GF-D8 (cell line): ENCODE measurements at regions not wholly inside any gene's neighbourhood (a gene's known extent, or its start where the extent isn't known, plus 50 kb on each side); places are given as distances from the start of the nearest gene placed in this dataset.
"Not testable (repeated sequence)": the region's sequence is repeated elsewhere in the genome, so short reads cannot be mapped to it uniquely, and the experiment has no call there.

Source experiments
- DNase-seq: peaks from one replicate; lab custom pipeline; 2025; lab: John Stamatoyannopoulos, UW

DNA sequence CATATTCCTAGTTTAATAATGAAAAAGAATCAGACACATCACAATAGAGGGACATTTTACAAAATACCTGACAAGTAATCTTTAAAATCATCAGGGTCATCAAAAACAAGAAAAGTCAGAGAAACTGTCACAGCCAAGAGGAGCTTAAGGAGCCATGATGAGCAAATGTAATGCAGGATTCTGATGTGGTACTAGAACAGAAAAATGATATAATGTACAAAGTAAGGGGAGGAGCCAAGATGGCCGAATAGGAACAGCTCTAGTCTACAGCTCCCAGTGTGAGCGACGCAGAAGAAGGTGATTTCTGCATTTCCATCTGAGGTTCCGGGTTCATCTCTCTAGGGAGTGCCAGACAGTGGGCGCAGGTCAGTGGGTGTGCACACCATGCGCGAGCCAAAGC, 198.0 kb upstream of the FAT3 start:
- DNase-seq, result no peak

DNA sequence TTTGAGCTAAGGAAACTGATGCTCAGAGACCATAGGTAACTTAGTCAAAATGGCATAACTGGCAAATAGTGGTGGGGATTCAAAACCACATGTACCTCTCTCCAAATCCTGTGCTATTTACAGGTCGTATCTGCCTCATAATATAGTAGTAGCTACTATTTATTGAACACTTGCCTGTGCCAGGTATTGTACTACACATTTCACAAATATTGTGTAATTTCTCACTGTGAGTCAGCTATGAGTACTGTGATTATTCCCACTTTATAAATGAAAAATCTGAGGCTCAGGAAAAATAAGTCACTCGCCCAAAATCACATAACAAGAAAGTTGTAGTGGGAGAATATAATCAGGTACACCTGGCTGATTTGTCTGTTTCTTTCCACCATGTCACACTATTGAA, 199.8 kb upstream of the FAT3 start:
- no peak for DNase-seq

DNA sequence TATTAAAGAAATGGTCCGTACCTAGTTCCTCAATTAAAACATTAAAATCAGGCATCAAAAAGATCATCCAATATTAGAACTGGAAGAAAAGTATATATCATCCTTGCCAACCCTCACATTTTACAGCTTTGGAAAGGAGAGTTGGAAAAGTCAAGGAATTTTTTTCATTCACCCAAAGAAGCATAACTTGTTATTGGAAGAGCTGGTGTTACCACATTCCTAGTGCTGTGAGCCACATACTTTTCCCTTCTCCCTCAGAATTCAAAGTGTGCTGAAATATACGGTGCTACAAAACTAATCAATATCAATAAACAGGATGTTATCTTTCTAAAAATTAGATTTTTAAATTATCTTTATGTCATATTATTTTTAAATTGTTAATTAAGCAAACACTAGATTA, 202.1 kb upstream of the FAT3 start:
- no peak for DNase-seq

DNA sequence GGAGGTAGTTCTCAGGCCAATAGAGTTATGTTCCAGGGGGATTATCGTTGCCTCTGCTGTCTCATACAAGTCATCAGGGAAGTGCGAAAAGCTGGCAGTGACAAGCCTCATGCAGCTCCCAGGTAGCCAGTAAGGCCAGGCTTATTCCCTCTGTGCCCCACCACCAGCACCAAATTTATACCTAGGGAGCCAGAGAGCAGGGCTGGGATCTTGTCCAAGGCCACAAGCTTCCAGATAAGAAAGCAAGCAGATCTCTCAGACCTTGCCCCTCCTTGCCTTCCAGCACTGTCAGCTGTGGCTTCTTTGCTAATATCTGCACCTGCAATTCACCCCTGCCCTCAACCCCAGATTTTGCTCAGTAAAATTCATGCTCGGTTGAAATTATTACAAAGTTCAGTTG, 206.3 kb upstream of the FAT3 start:
- no peak for DNase-seq

DNA sequence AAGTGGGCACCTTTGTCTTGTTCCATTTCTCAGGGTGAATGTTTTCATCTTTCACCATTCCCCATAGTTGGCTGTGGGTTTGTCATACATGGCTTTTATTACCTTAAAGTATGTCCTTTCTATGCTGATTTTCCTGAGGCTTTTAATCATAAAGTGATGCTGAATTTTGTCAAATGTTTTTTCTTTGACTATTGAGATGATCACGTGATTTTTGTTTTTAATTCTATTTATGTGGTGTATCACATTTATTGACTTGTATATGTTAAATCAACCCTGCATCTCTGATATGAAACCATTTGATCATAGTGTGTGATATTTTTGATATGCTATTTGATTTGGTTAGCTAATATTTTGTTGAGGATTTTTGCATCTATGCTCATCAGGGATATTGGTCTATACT, 216.4 kb upstream of the FAT3 start:
- DNase-seq, result no peak

DNA sequence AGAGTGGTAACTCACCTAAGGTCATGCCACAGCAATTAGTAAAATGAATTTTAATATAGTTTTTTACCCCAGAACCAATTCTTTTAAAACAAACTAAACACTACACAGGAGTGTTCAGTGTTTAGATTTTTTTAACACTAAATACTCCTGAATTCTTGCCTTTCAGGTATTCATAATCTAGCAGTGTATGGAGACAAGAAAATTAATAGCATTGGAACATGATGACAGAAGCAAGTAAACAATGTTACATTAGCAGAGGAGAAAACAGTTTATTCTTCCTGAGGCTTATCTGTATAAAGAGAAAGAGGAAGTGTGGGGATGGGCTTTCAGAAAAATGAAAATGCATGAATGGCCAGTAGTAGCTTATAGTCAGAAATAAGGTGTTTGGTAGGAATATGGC, 222.1 kb upstream of the FAT3 start:
- no peak for DNase-seq

DNA sequence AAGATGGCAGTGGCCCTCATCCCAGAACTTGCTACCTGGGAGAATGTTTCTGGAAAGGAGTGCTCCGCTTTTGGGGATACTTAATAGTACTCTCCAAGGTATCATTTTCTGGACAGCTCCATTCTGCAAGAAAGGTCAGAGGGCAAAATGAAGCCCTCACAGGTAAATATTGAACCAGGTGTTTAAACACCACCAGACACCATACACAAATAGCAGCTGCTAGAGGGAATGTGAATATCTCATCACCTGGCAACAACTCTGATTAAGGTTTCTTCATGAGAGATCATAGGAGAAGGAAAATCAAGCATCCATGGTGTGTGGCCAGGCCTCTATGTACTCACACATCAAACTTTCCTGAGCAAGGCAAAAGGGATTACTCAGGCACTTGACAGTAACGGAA, 226.1 kb upstream of the FAT3 start:
- no peak for DNase-seq

DNA sequence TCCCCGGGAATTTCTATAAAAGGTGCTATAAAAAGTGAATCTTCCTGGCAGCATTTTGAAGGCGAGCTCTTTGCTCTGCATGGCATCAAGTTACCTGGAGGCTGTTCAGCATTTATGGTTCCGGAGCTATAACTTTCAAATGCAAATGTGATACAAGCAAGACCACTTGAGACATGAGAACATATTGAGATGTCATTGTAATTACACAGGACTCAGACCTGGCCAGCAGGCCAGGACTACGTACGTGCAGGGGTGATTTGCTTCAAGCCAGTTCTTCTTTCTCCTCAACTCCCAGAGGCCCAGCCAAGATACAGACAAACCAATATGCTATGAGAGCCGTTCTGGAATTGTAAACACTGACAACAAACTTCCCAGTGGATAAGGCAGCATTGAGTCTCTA, 227.4 kb upstream of the FAT3 start:
- DNase-seq, result no peak

DNA sequence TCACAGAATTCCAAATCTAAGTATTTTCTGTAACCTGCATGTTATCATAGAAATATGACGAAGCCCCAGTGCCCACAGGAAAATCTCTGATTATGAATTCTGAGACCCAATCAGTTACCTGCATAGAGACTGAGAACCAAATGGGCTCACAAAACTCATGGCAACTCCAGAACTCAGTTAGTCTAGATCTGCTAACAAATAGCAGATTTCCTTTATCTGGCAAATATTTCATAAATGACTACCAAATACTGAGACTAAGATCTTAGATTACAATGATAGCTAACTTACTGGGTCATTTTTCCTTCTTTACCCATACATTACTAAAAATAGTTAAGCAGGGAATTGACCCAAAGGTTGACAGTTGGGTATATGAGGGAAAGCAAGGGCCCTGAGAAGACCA, 228.1 kb upstream of the FAT3 start:
- DNase-seq, result no peak

DNA sequence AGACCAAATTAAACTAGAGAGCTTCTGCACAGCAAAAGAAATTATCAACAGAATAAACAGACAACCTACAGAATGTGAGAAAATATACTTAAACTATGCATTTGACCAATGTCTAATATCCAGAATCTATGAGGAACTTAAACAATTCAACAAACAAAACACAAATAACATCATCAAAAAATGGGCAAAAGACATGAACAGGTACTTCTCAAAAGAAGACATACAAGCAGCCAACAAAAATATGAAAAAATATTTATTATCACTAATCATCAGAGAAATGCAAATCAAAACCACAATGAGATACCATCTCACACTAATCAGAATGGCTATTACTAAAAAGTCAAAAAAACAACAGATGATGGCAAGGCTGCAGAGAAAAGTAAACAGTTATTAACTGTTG, 236.2 kb upstream of the FAT3 start:
- not testable (repeated sequence) for DNase-seq

DNA sequence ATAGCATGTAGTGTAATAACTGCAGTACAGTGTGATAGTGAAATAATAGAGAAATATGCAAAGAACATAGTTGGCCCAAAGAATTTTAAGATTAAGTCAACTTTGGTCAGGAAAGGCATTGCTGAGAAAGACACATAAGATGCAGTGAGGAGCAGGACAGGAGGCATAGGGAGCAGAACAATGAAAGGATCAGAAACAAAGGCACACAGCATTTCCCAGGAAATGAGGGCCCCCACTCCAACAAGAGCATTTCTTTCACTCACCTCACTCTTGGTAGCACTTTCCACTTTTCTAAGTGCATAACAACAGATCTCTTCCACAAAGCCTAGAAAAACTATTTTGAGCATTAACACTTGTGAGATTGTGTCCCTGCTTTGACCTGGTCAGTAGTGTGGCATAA, 238.4 kb upstream of the FAT3 start:
- DNase-seq, result no peak

DNA sequence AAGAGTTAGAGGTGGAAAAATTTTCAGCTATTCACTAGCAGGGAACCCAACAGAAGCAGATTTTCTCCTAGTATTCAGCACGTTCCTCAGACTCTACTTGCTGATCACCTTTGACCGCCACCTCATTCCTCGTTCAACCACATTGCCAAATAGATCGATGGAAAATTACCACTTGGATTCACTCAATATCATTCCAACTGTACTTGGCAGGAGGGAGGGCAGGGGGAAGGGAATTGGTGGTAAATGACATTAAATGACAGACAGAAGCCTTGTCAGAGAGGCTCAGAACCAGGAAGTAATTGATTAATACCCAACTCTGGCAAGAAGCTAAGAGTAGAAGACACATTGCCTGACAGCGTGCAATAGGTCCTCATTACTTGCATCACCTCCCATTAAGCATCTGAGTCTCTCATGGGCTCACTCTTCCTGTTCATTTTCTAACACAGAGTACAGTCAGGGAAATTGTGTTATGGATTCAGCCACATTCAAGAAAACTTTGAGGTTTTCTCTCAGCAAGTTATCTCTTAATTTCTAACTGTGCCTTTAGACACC, 240.5 kb upstream of the FAT3 start:
- no peak for DNase-seq

DNA sequence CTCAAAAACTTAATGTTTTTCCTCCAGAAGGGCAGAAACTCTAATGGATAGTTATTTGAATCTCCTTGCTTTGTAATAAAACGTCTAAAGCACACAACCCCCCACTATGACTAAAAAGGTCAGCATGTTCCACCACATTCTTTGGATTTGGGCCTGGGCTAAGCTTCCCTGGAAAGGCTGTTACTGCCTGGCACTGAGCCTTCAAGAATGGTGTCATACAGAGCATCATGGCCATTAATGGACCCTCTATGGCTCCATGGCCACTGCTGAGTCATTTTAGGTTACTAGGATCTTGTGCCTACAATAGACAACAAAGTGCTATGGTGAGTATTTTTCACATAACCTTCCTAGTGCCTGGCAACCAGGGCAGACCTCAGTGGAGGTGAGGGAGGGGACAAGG, 242.6 kb upstream of the FAT3 start:
- no peak for DNase-seq

DNA sequence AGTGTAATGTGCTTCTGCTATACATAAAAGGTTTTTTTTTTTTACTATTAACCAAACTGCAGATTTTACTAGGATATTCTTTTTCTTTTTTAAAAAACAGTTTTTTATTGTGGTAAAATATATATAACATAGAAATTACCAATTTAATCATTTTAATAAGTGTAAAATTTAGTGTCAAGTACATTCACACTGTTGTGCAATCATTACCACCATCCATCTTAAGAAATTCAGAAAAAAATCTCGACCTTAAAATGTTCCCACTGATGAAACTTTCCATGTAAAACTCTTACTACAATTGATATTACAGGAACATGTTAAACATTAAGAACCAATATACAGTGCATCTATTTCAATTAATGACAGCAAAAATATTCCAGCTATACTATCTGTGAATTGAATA, 244.8 kb upstream of the FAT3 start:
- no peak for DNase-seq

DNA sequence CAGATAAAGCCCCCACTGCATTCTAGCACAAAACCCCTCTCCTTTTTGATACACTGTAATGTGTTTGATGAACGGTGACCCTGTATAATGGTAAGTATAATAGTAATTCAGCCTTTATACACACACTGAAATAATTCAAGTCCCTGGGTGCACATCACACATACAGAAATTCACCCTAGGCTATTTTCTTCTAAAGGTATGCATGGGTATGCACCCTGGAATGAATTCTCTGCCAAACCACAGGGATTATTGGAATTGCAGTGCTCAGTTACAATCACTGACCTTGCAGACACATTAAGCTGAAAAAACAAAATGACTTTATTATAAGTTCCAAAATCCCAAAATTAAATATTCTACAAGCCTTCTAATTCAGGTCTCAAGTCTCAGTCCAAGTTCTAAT, 245.9 kb upstream of the FAT3 start:
- no peak for DNase-seq

DNA sequence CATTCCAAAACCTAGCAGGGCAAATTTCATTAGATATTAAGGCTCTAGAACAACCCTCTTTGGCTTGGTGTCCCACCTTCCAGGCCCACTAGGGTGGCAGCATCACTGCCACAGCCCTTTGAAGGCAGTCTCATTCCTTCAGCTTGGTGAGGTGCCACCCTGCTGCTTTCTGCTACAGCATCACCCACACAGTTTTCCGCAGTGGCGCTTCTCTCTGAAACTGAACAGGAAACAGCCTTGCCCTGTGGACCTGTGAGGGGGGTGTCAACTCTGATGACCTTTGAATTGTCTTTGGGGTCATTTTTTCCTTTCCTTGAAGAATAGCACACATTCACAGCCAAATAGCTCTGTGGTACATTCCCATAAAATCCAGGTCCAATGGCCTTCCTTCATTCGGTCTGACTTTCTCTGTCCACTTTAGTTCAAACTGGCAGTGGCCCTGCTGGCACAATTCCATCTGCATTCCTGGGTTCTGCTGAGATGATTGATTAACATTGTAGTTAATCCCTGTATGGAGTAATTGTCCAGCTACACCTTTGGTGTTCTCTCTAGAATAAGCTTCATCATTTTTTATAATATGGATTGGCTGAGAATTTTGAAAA, 251.9 kb upstream of the FAT3 start:
- DNase-seq, result no peak

DNA sequence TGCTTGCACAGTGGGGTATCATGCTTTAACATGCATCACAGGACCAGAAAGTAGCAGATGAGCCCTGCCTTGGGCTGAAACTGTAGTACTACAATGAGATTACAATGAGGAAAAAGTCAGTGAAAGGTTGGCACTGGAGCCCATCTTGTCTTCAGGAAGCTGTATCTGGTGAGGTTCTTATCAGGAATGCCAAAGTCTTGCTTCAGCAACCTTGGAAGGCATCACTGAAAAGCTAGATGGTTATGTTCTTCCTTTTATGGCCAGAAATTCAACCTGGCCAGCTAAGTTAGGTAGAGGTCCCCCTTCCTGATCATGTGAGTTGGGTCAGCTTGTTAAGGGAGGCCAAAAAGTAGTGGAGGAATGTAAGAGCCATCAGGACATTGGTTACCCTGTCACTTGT, 254.0 kb upstream of the FAT3 start:
- DNase-seq, result no peak

DNA sequence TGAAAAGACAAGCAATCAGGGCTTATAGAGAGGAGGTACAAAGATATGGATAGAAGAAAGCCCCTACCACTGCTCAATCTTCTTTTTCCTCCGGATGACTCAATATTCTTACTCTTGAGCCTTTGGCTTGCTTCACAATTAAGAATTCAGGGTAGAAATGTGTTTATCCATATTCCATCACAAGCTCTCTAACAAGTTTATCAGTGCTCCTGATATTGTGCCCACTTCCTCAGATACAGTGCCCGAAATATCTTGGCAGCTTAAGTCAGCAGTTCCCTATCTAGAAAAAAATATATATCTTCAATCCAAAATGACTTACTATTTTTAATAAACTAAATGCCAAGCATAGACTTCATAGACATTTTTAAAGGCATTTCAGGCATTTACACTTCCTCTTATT, 255.1 kb upstream of the FAT3 start:
- no peak for DNase-seq

DNA sequence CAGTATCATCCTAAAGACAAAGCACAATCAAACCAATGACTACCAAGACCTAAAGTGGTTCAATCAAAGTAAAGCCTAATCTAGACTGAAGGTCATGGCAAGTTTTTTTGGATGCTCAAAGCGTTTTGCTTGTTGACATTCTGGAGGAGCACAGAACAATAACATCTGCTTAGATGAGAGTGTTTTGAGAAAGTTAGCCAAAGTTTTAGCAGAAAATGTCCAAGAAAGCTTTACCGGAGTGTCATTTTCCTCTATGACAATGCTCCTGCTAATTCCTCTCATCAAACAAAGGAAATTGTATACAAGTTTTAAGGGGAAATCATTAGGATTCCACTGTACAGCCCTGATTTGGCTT, 256.9 kb upstream of the FAT3 start:
- DNase-seq, result no peak

DNA sequence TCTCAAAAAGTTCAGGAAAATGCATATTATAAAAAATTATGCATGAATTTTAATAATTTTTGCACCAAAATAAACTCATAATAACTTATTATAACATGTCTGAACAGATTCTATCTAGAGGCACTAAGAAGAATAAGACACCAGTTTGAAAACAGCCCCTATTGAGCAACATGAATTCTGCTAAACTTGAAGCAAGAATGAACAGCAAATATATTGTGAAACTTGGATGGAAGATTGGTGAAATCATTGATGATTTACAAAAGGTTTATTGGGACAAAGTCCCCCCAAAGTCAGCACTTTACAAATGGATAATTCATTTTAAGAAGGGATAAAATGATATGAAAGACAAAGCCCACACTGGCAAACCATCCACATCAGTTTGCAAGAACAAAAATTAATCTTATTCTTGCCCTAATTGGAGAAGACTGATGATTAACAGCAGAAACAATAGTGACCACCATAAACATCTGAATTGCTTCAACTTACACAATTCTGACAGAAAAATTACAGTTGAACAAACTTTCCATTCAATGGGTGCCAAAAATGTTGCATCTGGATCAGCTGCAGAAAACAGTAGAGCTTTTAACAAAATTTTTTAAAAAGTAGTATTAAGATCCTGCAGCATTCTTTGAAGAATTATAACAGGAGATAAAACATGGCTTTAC, 257.5 kb upstream of the FAT3 start:
- no peak for DNase-seq

DNA sequence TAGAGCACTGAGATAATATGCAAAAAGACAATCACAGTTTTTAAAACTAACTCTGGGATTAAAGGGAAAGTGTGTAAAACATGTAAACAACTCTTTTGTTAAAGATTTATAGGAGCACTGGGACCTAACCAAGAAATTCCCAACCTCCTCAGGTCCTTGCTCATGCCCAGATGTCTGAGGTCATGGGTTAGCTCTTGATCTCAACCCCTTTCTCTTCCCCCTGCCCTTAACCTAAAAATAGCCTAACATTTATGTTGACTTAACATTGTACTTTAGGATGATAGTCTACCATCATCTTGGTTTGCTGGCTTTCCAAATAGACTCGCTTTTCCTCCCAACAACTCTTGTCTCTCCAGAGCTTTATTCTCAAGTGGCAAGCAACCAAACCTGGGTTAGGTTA, 258.2 kb upstream of the FAT3 start:
- no peak for DNase-seq

DNA sequence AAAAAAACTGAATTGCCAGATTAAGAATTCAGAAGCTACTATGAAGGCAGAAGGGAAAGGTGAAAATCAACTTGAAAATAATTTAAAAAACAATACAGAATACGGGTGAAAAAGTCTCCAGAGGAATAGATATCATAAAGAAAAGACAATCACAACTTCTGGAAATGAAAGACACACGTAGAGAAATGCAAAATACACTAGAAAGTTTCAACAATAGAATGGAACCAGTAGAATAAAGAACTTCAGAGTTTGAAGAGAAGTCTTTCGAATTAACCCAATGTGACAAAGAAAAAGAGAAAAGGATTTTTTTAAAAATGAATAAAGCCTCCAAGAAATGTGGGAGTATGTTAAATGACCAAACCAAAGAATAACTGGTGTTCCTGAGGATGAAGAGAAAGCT, 263.8 kb upstream of the FAT3 start:
- no peak for DNase-seq

DNA sequence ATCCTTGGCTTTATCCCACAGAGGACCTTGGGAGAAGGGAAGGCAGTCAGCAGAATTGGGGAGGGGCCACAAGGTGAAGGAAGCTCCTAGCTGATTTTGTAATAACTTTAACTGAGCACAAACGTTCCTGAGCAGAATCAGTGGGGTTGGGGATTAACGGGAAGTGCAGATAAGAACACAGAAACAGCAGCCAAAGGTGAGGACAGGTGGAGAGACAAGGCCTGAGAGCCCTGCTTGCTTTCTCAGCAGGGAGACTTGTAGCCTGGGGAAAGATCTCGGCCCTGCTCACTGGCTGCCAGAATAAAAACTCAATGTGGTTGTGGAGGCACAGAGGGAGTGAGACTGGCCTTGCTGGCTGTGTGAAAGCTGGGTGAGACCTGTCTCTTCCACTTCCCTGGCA, 265.2 kb upstream of the FAT3 start:
- no peak for DNase-seq

DNA sequence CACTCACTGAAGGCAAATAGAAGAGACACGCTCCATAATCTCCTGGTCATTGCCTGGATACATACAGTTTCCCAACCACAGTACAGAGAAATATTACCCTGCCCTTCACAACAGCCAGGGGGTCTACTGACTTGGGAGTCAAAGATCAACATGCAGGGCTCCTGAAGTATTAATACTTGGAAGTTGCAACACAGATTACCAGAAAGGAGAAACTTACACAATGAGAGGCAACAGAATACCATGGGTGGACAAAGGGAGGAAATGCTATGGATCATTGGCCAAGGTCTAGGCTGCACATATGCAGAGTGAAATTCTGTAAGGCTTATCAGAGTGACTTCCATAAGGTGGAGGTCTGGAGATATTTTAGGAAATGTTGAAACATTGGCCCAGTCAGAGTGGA, 267.9 kb upstream of the FAT3 start:
- no peak for DNase-seq
